Stimulated activated naive CD8-positive, alpha-beta T cell treated with anti-CD3 and anti-CD28 coated beads, Interleukin-15, Interleukin-2, amounts not matched to agents 100 ng/mL and 50 ng/mL, for 24 hours (primary cell): ENCODE measurements at regions not wholly inside any gene's neighbourhood (a gene's known extent, or its start where the extent isn't known, plus 50 kb on each side); places are given as distances from the start of the nearest gene placed in this dataset.
"Not testable (repeated sequence)": the region's sequence is repeated elsewhere in the genome, so short reads cannot be mapped to it uniquely, and the experiment has no call there.

Source experiments
- H3K27ac Mint-ChIP-seq: one replicate; pipeline ENCODE4 v1.8.0; 2021; ENCODE audit warnings: mild to moderate bottlenecking, mixed read lengths
- H3K27me3 Mint-ChIP-seq: one replicate; pipeline ENCODE4 v1.8.0; 2021; ENCODE audit warnings: mixed read lengths
- H3K36me3 Mint-ChIP-seq: one replicate; pipeline ENCODE4 v1.8.0; 2021; ENCODE audit warnings: low read depth, mixed read lengths
- H3K4me1 Mint-ChIP-seq: one replicate; pipeline ENCODE4 v1.8.0; 2021; ENCODE audit warnings: low read depth, mixed read lengths
- H3K4me3 Mint-ChIP-seq: one replicate; pipeline ENCODE4 v1.8.0; 2021; ENCODE audit warnings: mild to moderate bottlenecking, mixed read lengths
- H3K9me3 Mint-ChIP-seq: one replicate; pipeline ENCODE4 v1.8.0; 2021; ENCODE audit warnings: mixed read lengths

DNA sequence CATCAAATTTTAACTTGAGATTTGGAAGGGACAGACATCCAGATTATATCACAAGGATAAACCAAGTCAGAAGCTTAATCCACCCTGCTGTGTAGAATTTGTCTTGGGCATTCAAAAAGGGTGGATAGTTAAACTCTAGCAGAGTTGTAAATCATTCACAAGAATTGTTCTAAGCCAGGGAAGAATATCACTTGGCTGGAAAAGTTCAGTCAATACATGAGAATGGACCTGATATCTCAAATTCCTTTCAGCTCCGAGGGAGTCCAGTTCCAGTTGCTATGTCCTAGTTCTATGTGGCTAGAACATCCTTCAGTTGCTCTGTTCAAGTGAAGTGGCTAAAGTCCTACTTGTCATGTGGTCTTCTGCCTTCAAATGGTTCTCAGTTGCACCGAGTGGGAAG, 351.8 kb upstream of the JARID2 start:
- Mint-ChIP-seq H3K36me3 (peaks cover 5% of the 10 kb centered on the region), H3K4me1 (peaks cover 9% of the 10 kb centered on the region), H3K27ac (no peak overlapping the region), H3K27me3 (no peaks in the 10 kb centered on the region), H3K9me3 (peaks cover 6% of the 10 kb centered on the region), H3K4me3 (no peak overlapping the region)

DNA sequence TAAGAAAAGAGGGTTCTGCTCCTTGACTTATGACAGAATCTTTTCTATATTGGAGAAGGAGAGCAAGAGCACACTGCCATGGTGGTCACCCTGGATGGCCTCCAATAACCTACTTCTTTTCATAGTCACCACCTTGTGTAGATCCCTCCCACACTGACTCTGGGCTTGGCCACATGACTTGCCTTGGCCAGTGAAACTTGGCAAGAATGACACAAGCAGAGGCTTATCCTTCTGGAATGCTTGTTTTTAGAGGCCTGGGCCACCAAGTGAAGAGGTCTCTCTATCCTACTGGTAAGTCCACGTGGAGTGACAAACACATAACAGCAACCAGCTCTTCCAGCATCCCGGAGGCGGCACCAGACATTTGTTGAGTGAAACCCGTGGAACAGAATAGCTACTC, 349.4 kb upstream of the JARID2 start:
- no peak overlapping the region for H3K27ac Mint-ChIP-seq
- peaks cover 9% of the 10 kb centered on the region for H3K4me1 Mint-ChIP-seq
- H3K36me3 Mint-ChIP-seq = peaks cover 5% of the 10 kb centered on the region
- no peak overlapping the region for H3K4me3 Mint-ChIP-seq
- no peaks in the 10 kb centered on the region for H3K27me3 Mint-ChIP-seq
- peaks cover 6% of the 10 kb centered on the region for H3K9me3 Mint-ChIP-seq

DNA sequence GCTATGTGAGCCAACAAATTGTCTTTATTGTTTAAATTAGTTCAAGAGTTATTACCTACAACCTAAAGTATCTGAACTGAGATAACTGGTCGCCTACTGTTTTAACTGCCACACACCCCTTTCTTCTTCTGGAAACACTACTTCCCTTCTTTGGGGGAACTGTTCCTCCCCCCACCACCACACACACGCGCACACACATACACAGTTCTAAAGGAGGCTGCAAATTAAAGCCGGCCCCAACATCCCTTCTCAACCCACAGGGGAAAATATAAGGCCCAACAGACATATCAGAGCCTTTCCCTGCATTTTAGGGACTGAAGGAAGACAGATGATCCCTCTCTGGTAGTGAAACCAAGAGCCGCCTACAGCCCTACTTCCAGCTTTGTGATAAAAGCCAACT, 348.0 kb upstream of the JARID2 start:
- Mint-ChIP-seq H3K9me3 (peaks cover 6% of the 10 kb centered on the region), H3K36me3 (peaks cover 5% of the 10 kb centered on the region), H3K27me3 (no peaks in the 10 kb centered on the region), H3K27ac (no peak overlapping the region), H3K4me3 (no peak overlapping the region), H3K4me1 (peaks cover 9% of the 10 kb centered on the region)

DNA sequence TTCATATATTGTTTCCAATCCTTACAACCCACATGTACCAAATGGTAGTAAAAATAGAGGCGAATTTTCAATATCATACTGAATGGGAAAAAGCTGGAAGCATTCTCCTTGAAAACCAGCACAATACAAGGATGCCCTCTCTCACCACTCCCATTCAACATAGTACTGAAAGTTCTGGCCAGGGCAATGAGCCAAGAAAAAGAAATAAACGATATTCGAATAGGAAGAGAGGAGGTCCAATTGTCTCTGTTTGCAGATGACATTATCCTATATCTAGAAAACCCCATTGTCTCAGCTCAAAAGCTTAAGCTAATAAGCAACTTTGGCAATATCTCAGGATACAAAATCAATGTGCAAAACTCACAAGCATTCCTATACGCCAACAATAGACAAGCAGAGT, 346.4 kb upstream of the JARID2 start:
- H3K4me1 Mint-ChIP-seq = peaks cover 19% of the 10 kb centered on the region
- H3K4me3 Mint-ChIP-seq, H3K27ac Mint-ChIP-seq, H3K36me3 Mint-ChIP-seq, H3K9me3 Mint-ChIP-seq, H3K27me3 Mint-ChIP-seq: not testable (repeated sequence)

DNA sequence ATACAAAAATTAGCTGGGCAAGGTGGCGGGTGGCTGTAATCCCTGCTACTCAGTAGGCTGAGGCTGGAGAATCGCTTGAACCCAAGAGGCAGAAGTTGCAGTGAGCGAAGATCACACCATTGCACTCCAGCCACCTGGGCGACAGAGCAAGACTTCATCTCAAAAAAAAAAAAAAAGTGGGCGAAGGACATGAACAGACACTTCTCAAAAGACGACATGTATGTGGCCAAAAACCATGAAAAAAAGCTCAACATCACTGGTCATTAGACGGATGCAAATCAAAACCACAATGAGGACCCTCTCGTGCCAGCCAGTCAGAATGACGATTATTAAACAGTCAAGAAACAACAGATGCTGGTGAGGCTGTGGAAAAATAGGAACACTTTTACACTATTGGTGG, 344.9 kb upstream of the JARID2 start:
- Mint-ChIP-seq H3K9me3 (no peaks in the 10 kb centered on the region), H3K4me1 (peaks cover 19% of the 10 kb centered on the region), H3K27ac (no peak overlapping the region)

DNA sequence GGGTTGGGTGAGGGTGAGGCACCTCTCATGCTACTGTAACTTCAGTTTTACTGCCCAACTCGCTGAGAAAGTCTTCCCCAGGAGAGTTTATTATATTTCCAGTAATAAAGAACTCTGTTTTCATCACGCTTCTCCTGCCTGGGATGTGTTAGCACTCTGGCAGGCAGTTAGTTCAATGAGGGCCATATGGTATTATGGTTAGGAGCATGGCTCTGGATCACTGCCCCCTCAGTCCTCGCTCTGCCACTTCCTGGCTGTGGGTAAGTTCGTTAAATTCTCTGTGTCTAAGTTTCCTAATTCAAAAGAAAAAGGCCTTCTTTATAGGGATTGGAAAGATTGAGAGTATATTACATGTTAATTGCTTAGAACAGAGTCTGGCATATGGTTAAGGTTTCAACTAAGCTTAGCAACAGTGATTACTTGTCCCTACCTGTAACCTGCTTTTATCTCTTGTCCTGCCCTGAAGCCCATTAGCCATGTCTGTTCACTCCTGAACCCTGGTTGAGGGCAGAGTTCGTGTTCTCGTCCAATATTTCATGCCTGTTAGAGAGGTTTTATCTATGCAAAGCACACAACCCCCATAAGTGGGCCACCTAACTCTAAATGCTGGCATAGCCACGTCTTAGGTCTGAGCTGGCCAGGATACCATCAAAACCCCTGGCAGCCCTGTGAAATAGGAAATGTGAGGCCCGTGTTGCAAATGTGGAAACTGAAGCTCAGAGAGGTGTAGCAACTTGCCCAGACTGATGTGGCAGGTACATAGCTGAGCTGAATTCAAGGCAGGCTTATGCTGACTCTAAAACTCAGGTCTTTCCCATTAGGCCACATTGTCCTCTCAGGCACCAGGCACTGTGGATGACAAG, 342.5 kb upstream of the JARID2 start:
- Mint-ChIP-seq H3K4me3 (no peak overlapping the region), H3K4me1 (peaks cover 10% of the 10 kb centered on the region), H3K36me3 (no peaks in the 10 kb centered on the region), H3K27me3 (no peaks in the 10 kb centered on the region), H3K27ac (peak overlapping the region; percentile 67), H3K9me3 (no peaks in the 10 kb centered on the region)

More for the DNA sequence above, 344.9 kb upstream of the JARID2 start:
- no peak overlapping the region for H3K4me3 Mint-ChIP-seq
- H3K27me3 Mint-ChIP-seq = no peaks in the 10 kb centered on the region
- H3K36me3 Mint-ChIP-seq = no peaks in the 10 kb centered on the region

DNA sequence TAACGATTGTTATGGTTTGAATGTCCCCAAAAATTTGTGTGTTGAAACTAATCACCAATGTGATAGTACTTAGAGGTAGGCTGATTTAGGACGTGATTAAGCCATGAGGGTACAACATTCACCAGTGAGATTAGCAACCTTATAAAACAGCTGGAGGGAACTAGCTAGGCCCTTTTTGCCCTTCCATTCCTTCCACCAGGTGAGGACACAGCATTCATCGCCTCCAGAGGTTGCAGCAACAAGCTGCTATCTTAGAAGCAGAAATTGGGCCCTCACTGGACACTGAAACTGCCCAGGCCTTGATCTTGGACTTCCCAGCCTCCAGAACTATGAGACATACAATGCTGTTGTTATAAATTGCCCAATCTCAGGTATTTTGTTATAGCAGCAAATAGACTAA, 340.7 kb upstream of the JARID2 start:
- Mint-ChIP-seq H3K36me3 (no peaks in the 10 kb centered on the region), H3K9me3 (peaks cover 2% of the 10 kb centered on the region), H3K4me1 (peaks cover 14% of the 10 kb centered on the region), H3K4me3 (no peak overlapping the region), H3K27me3 (no peaks in the 10 kb centered on the region), H3K27ac (no peak overlapping the region)

DNA sequence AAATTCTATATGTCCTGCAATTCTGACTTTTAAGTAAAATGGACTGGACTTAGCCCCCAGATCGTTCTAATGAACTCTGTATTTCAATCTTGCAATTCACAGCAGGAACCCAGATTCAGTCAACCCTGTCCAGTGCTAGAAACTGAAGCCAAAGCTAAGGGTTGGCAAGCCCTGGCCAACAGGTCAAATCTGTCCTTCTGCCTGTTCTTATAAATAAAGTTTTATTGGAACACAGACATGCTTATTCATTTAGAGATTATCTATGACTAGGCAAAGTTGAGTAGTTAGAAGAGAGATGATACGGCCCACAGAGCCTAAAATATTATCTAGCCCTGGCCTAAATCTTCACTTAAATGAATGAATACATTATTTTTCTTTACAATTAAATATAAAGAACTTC, 339.2 kb upstream of the JARID2 start:
- H3K4me1 Mint-ChIP-seq = peaks cover 28% of the 10 kb centered on the region
- peaks cover 12% of the 10 kb centered on the region for H3K9me3 Mint-ChIP-seq
- H3K27ac Mint-ChIP-seq = no peak overlapping the region
- no peak overlapping the region for H3K4me3 Mint-ChIP-seq
- H3K36me3 Mint-ChIP-seq = peaks cover 10% of the 10 kb centered on the region
- H3K27me3 Mint-ChIP-seq = no peaks in the 10 kb centered on the region

DNA sequence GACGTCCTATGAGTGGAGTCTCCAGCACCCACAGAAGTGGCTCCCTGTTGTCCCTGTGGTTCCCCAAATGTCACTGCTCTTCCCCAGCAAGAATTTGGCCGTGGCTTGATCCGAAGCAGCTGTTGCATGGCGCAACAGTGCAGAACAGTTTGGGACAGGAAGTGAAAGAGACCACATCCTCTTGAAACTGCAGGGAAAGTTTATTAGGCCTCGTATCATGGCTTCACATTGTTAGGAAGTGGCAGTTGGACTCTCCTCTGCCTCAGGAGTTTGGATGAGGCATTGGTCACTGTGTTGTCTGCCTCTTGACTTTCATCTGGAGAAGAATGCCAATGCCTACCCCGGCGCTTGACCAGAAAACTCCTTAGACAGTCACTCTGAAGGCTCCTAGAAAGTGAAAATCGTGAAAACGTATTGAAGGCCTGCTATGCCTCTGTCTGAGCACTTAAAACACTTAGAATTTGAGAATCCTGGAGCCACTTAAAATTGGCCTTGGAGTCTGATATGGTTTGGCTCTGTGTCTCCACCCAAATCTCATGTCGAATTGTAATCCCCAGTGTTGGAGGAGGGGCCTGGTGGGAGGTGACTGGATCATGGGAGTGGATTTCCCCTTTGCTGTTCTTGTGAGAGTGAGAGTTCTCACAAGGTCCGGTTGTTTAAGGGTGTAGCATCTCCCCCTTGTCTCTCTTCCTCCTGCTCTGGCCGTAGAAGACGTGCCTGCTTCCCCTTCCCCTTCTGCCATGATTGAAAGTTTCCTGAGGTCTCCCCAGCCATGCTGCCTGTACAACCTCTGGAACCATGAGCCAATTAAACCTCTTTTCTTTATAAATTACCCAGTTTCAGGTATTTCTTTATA, 334.9 kb upstream of the JARID2 start:
- H3K9me3 Mint-ChIP-seq = peaks cover 13% of the 10 kb centered on the region
- H3K36me3 Mint-ChIP-seq = peaks cover 10% of the 10 kb centered on the region
- peak overlapping the region; percentile 57 for H3K4me3 Mint-ChIP-seq
- H3K27ac Mint-ChIP-seq = peak overlapping the region; percentile 87
- H3K27me3 Mint-ChIP-seq = no peaks in the 10 kb centered on the region
- H3K4me1 Mint-ChIP-seq = peaks cover 24% of the 10 kb centered on the region

DNA sequence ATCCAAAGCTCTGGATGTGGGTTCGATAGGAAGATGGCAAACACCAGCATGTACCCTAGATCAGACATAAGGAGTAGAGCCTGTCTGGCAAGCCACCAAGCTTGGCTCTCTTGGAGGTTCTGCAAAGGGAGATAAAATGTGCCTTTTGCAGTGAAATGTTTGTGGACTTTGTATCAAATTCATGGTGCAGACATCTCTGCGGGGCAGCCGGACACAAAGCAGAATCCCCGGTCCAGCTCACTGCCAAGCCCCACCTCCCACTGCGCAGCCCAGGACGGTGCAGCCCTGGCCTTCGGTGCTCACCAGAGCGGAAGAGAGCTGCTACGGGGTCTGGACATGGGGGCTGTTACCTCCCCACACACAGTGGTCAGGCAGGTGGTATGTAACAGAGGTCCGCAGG, 333.6 kb upstream of the JARID2 start:
- Mint-ChIP-seq H3K36me3 (peaks cover 10% of the 10 kb centered on the region), H3K27me3 (no peaks in the 10 kb centered on the region), H3K27ac (no peak overlapping the region), H3K4me1 (peaks cover 24% of the 10 kb centered on the region), H3K4me3 (no peak overlapping the region), H3K9me3 (peaks cover 13% of the 10 kb centered on the region)

DNA sequence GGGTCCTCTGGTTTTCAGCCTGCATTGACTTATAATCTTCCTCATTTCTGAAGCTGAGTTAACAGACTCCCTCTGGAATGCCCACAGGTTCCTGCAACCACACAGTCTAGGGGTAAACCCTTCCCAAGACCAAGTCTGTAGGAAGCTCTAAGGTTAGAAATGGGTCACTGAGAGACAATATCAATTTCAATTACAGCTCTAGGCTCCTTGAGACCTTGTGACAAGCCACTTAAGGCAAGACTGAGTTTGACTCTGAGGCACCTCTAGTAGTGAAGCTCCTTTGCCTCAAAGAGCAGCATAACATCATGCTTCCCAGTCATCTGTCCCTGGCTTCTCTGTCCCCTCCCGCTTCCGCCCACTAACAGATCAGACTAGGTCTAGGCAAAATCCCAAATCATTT, 333.2 kb upstream of the JARID2 start:
- Mint-ChIP-seq H3K27me3 (no peaks in the 10 kb centered on the region), H3K4me3 (no peak overlapping the region), H3K36me3 (peaks cover 10% of the 10 kb centered on the region), H3K4me1 (peaks cover 24% of the 10 kb centered on the region), H3K27ac (no peak overlapping the region), H3K9me3 (peaks cover 13% of the 10 kb centered on the region)

DNA sequence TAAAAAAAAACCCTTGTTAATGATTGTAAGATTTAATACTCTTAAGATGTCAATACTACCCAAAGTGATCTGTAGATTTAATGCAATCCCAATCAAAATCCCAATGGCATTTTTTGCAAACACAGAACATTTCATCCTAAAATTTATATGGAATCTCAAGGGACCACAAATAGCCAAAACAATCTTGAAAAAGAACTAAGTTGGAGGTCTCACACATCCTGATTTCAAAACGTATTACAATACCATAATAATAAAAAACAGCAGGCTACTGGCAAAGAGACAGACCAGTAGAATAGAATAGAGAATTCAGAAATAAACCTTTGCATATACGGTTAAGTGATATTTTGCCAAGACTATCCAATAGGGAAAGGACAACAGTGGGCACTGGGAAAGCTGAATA, 331.9 kb upstream of the JARID2 start:
- Mint-ChIP-seq H3K27ac (no peak overlapping the region), H3K36me3 (peaks cover 10% of the 10 kb centered on the region), H3K4me3 (no peak overlapping the region), H3K9me3 (peaks cover 13% of the 10 kb centered on the region), H3K27me3 (no peaks in the 10 kb centered on the region), H3K4me1 (peaks cover 24% of the 10 kb centered on the region)

DNA sequence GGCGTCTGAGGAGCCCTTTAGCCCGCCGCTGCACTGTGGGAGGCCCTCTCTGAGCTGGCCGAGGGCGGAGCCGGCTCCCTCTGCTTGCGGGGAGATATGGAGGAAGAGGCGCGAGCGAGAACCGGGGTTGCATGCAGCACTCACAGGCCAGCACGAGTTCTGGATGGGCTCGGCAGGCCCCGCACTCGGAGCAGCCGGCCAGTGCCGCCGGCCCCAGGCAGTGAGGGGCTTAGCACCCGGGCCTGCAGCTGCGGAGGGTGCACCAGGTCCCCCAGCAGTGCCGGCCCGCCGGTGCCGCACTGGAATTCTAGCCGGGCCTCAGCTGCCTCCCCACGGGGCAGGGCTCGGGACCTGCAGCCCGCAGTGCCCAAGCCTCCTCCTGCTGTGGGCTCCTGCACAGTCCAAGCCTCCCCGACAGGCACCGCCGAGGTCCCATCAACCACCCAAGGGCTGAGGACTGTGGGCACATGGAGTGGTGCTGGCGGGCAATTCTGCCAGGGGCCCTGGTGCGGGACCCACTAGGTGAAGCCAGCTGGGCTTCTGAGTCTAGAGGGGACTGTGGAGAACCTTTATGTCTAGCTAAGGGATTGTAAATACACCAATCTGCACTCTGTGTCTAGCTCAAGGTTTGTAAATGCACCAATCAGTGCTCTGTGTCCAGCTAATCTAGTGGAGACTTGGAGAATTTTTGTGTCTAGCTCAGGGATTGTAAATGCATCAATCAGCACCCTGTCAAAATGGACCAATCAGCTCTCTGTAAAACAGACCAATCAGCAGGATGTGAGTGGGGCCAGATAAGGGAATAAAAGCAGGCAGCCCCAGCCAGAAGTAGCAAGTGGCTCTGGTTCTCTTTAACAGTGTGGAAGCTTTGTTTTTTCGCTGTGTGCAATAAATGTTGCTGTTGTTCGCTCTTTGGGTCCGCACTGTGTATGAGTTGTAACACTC, 329.7 kb upstream of the JARID2 start:
- Mint-ChIP-seq H3K27me3 (no peaks in the 10 kb centered on the region), H3K4me1 (peaks cover 11% of the 10 kb centered on the region), H3K4me3 (no peak overlapping the region), H3K27ac (no peak overlapping the region), H3K36me3 (peaks cover 2% of the 10 kb centered on the region), H3K9me3 (peaks cover 5% of the 10 kb centered on the region)

DNA sequence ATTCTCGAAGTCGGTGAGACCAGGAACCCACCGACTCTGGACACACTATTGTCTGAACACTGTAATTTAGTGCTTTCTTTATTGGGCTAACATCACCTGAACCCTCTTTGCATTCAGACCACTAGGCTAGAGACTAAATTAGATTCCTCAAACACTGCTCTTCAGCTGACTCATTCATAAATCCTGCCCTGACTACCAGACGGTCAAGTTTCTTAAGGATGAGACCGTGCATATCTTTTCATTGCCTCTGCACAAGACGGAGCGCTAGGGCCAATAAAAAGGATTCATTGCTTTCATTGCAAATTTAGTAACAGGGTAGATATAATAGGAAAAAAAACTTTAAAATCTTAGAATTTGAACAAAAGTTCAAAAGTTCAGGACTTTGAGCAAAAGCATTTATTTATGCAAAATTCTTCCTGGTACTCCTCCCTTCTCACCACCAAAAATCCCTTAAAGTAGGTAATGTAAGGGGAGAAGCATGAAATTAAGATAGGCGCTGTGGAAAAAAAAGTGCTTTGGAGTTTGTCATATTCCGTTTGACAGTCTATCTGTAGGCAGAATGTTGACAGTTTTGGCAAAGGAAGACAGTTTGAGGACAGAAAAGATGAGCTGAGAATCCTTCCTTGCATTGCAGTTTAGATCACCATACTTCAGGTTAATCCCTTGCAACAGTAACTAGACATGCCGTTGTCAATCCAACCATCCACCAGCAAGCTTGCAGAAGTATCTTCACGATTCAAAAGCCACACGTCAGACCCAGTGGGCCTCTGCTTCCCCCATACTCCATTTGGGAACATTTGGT, 328.6 kb upstream of the JARID2 start:
- H3K27ac Mint-ChIP-seq = no peak overlapping the region
- peaks cover 6% of the 10 kb centered on the region for H3K4me1 Mint-ChIP-seq
- H3K9me3 Mint-ChIP-seq = no peaks in the 10 kb centered on the region
- no peak overlapping the region for H3K4me3 Mint-ChIP-seq
- no peaks in the 10 kb centered on the region for H3K27me3 Mint-ChIP-seq
- no peaks in the 10 kb centered on the region for H3K36me3 Mint-ChIP-seq
